Adrenal gland (tissue), 5 donors: ENCODE measurements at regions not wholly inside any gene's neighbourhood (a gene's known extent, or its start where the extent isn't known, plus 50 kb on each side); places are given as distances from the start of the nearest gene placed in this dataset.

Source experiments
- POLR2A ChIP-seq, 2 donors: fragments of 450-650 bp; IDR thresholded peaks; one replicate each; pipeline ENCODE4 v1.6.1; 2017; ENCODE audit warnings: antibody characterized with exemption in 2 of 2, mild to moderate bottlenecking in 2 of 2, moderate library complexity in 1 of 2
- TF ChIP-seq, protein P1 (sequence below), 6 experiments: fragments of 450-650 bp in 4 of 6; fragments of 200-600 bp in 2 of 6; sonication (generic) in 1 of 6; IDR thresholded peaks; 1 replicate in 5 of 6; 2 replicates in 1 of 6; pipeline versions ENCODE4 v1.5.1 to v1.8.0; 2016 to 2021; ENCODE audit warnings: antibody characterized with exemption in 6 of 6, mild to moderate bottlenecking in 2 of 6, moderate library complexity in 1 of 6
- donor health status: DM: no; HTN: no; CAD: no.

GRCh38 chr11:98110030-98110429 lies 910.7 kb upstream of the CNTN5 start:
- TF ChIP-seq, protein P1, sequence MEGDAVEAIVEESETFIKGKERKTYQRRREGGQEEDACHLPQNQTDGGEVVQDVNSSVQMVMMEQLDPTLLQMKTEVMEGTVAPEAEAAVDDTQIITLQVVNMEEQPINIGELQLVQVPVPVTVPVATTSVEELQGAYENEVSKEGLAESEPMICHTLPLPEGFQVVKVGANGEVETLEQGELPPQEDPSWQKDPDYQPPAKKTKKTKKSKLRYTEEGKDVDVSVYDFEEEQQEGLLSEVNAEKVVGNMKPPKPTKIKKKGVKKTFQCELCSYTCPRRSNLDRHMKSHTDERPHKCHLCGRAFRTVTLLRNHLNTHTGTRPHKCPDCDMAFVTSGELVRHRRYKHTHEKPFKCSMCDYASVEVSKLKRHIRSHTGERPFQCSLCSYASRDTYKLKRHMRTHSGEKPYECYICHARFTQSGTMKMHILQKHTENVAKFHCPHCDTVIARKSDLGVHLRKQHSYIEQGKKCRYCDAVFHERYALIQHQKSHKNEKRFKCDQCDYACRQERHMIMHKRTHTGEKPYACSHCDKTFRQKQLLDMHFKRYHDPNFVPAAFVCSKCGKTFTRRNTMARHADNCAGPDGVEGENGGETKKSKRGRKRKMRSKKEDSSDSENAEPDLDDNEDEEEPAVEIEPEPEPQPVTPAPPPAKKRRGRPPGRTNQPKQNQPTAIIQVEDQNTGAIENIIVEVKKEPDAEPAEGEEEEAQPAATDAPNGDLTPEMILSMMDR (IDR thresholded peaks at IDR 0.05), result no peak
- no peak for TF ChIP-seq POLR2A (IDR thresholded peaks at IDR 0.05)
